Adrenal gland (tissue), 9 donors: ENCODE measurements at regions not wholly inside any gene's neighbourhood (a gene's known extent, or its start where the extent isn't known, plus 50 kb on each side); places are given as distances from the start of the nearest gene placed in this dataset.

Experiments
- DNase-seq, 7 donors: peaks; one replicate each; pipeline ENCODE4 v3.0.0-alpha.2; 2019 to 2020
- H3K27ac ChIP-seq, 5 donors: fragments of 200-600 bp; sonication (generic) in 4 of 5; 1 replicate in 3 of 5; 2 replicates in 2 of 5; pipeline versions ENCODE4 v1.5.1 to v1.8.0; 2016 to 2020; ENCODE audit warnings: mild to moderate bottlenecking in 1 of 5
- H3K27me3 ChIP-seq: fragments of 200-600 bp; 2 replicates; pipeline ENCODE4 v1.8.0; 2021
- H3K36me3 ChIP-seq, 2 donors: fragments of 200-600 bp; replicated peaks in 1 of 2; 1 replicate in 1 of 2; 2 replicates in 1 of 2; pipeline versions ENCODE4 v1.5.1 to v1.8.0; 2018 to 2022
- H3K4me1 ChIP-seq, 2 donors: fragments of 200-600 bp; replicated peaks in 1 of 2; 1 replicate in 1 of 2; 2 replicates in 1 of 2; pipeline versions ENCODE4 v1.5.1 to v1.8.0; 2018 to 2021
- H3K4me3 ChIP-seq, 4 donors: fragments of 200-600 bp; sonication (generic) in 3 of 4; one replicate each; pipeline ENCODE4 v1.5.1; 2016 to 2018
- H3K9me3 ChIP-seq, 3 donors: fragments of 200-600 bp; sonication (generic) in 1 of 3; replicated peaks in 1 of 3; 1 replicate in 2 of 3; 2 replicates in 1 of 3; pipeline versions ENCODE4 v1.5.1 to v1.8.0; 2016 to 2021
- CTCF ChIP-seq, 6 experiments: fragments of 450-650 bp in 4 of 6; fragments of 200-600 bp in 2 of 6; sonication (generic) in 1 of 6; IDR thresholded peaks; 1 replicate in 5 of 6; 2 replicates in 1 of 6; pipeline versions ENCODE4 v1.5.1 to v1.8.0; 2016 to 2021; ENCODE audit warnings: antibody characterized with exemption in 6 of 6, mild to moderate bottlenecking in 2 of 6, moderate library complexity in 1 of 6
- POLR2A ChIP-seq, 2 donors: fragments of 450-650 bp; IDR thresholded peaks; one replicate each; pipeline ENCODE4 v1.6.1; 2017; ENCODE audit warnings: antibody characterized with exemption in 2 of 2, mild to moderate bottlenecking in 2 of 2, moderate library complexity in 1 of 2
- WGBS, 4 donors: extraction: QIAGEN DNeasy Blood & Tissue Kit in 2 of 4; methylation state at CpG; one replicate each; pipeline versions ENCODE4 v1.1.5 to v1.1.7; 2013 to 2017; 5-methylcytosine and 5-hydroxymethylcytosine counted together
- intact Hi-C, 2 donors: fragments of 100-400 bp; cut with DNase I; formaldehyde crosslinking; loops; one replicate each; pipeline versions ENCODE4 v1.14.1 to v1.15.0; 2022 to 2023
- donor health status: healthy with polysubstance abuse.
- donor health status: Bipolar disorder and iron deficiency.
- donor health status: DM: yes; HTN: yes; CAD: no.
- donor health status: DM: no; HTN: no; CAD: no.
- donor health status: DM: no; HTN: no; CAD: no.

GRCh38 chr5:121246971-121247370, 604.7 kb upstream of the FTMT start:
- intact Hi-C loops = no loop called here
- Histone ChIP-seq H3K27me3 (no peaks in the 10 kb centered on the region), H3K4me3 (no peak overlapping the region), H3K27ac (no peak overlapping the region), H3K36me3 (no peaks in the 10 kb centered on the region), H3K4me1 (no peaks in the 10 kb centered on the region), H3K9me3 (no peaks in the 10 kb centered on the region)
- 38 to 58% (median 44%) methylated on average over 3 of the region's 3 CpGs for WGBS, 4 donors
- TF ChIP-seq POLR2A (IDR thresholded peaks at IDR 0.05) = no peak
- no peak for TF ChIP-seq CTCF (IDR thresholded peaks at IDR 0.05)
- DNase-seq = no peak

- H3K4me3 ChIP-seq = no peak overlapping the region
- H3K36me3 ChIP-seq = no peaks in the 10 kb centered on the region
- H3K27ac ChIP-seq = no peak overlapping the region
- no peaks in the 10 kb centered on the region for H3K4me1 ChIP-seq
- WGBS, 4 donors = 48 to 63% (median 61%) methylated on average over 5 of the region's 5 CpGs
- no peaks in the 10 kb centered on the region for H3K9me3 ChIP-seq
- intact Hi-C loops = no loop called here
- H3K27me3 ChIP-seq = no peaks in the 10 kb centered on the region
- DNase-seq = no peak
- TF ChIP-seq CTCF (IDR thresholded peaks at IDR 0.05) (no peak), POLR2A (IDR thresholded peaks at IDR 0.05) (no peak)
Measured at GRCh38 chr5:121251954-121252353, 599.7 kb upstream of the FTMT start.

GRCh38 chr5:121257621-121258020, 594.1 kb upstream of the FTMT start:
- Histone ChIP-seq H3K4me3 (no peak overlapping the region), H3K9me3 (no peaks in the 10 kb centered on the region), H3K4me1 (no peaks in the 10 kb centered on the region), H3K36me3 (no peaks in the 10 kb centered on the region), H3K27me3 (no peaks in the 10 kb centered on the region), H3K27ac (no peak overlapping the region)
- intact Hi-C loops = no loop called here
- TF ChIP-seq POLR2A (IDR thresholded peaks at IDR 0.05) (no peak), CTCF (IDR thresholded peaks at IDR 0.05) (no peak)
- no peak for DNase-seq

- H3K27ac ChIP-seq = no peak overlapping the region
- no peaks in the 10 kb centered on the region for H3K27me3 ChIP-seq
- WGBS, 4 donors = 76 to 89% (median 82%) methylated on average over 3 of the region's 3 CpGs
- no peaks in the 10 kb centered on the region for H3K36me3 ChIP-seq
- no peak overlapping the region for H3K4me3 ChIP-seq
- DNase-seq = no peak
- H3K4me1 ChIP-seq = no peaks in the 10 kb centered on the region
- H3K9me3 ChIP-seq = no peaks in the 10 kb centered on the region
- TF ChIP-seq CTCF (IDR thresholded peaks at IDR 0.05) = no peak
- no peak for TF ChIP-seq POLR2A (IDR thresholded peaks at IDR 0.05)
- intact Hi-C loops = no loop called here
Measured at GRCh38 chr5:121263456-121263855, 588.2 kb upstream of the FTMT start.
